Stimulated activated naive CD8-positive, alpha-beta T cell treated with anti-CD3 and anti-CD28 coated beads, Interleukin-15, amount 100 ng/mL, for 72 hours (primary cell): ENCODE measurements at regions not wholly inside any gene's neighbourhood (a gene's known extent, or its start where the extent isn't known, plus 50 kb on each side); places are given as distances from the start of the nearest gene placed in this dataset.
A peak's percentile ranks its signal among the peaks of the same experiment; 100 is the strongest.

Experiments used
- ATAC-seq: fragments of 150-1000 bp; cut with Tn5 transposase; 2 replicates; pipeline ENCODE4 v1.10.0; 2021; ENCODE audit warnings: mild to moderate bottlenecking, moderate library complexity
- DNase-seq, 2 donors: peaks; one replicate each; pipeline ENCODE4 v3.0.0; 2021 to 2022
- H3K27ac Mint-ChIP-seq, 2 donors: one replicate each; pipeline ENCODE4 v1.8.0; 2022; ENCODE audit warnings: mild to moderate bottlenecking in 2 of 2, mixed read lengths in 2 of 2, moderate library complexity in 2 of 2
- H3K27me3 Mint-ChIP-seq: one replicate; pipeline ENCODE4 v1.8.0; 2022; ENCODE audit warnings: mixed read lengths
- H3K4me1 Mint-ChIP-seq: one replicate; pipeline ENCODE4 v1.8.0; 2022; ENCODE audit warnings: mild to moderate bottlenecking, mixed read lengths
- H3K4me3 Mint-ChIP-seq, 2 donors: one replicate each; pipeline ENCODE4 v1.8.0; 2022; ENCODE audit warnings: mild to moderate bottlenecking in 2 of 2, mixed read lengths in 2 of 2, moderate library complexity in 1 of 2
- H3K9me3 Mint-ChIP-seq, 2 donors: one replicate each; pipeline ENCODE4 v1.8.0; 2022; ENCODE audit warnings: mixed read lengths in 2 of 2

DNA sequence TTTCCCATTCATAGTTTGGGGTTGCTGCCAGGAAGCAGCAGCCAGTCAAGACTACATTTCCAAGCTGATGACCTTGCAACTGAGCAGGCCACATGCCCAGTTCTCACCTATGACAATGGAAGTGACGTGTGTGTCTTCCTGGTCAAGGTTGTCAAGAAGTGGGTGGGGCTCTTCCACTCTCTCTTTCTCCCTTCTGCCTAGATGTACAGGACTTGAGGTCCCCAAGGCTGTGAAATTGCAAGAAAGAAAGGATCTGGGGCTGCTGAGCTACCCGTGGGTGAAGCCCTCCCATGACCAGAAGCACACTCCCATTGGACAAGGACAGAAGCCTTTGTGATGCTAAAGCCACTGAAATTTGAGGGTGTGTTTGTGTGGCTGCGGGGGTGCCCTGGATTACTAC is 175.1 kb downstream of the LINC00237 start:
- no peak for ATAC-seq
- H3K4me3 Mint-ChIP-seq, result no peak overlapping the region

DNA sequence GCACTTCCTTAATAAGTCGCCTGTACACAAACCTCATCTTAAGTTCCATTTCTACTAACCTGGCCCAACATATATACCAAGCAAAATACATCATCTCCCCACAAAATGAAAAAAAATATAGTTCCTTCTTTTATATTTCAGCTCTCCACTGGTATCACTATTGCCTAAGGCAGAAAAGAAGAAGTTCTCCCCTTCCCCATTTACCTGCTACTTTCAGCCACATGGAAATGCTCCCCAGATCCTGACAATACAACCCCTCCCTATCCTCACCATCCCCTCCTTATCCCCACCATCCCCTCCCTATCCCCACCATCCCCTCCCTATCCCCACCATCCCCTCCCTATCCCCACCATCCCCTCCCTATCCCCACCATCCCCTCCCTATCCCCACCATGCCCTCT is 175.7 kb downstream of the LINC00237 start:
- Mint-ChIP-seq H3K4me3 (no peak overlapping the region), H3K27me3 (peaks cover 21% of the 10 kb centered on the region), H3K4me1 (no peaks in the 10 kb centered on the region), H3K9me3 (no peaks in the 10 kb centered on the region), H3K27ac (no peak overlapping the region)
- no peak for ATAC-seq
- no peak for DNase-seq

More for the DNA sequence above, 175.1 kb downstream of the LINC00237 start:
- DNase-seq, result no peak
- H3K9me3 Mint-ChIP-seq, result no peaks in the 10 kb centered on the region
- H3K4me1 Mint-ChIP-seq, result no peaks in the 10 kb centered on the region
- no peak overlapping the region for H3K27ac Mint-ChIP-seq
- peaks cover 16% of the 10 kb centered on the region for H3K27me3 Mint-ChIP-seq

DNA sequence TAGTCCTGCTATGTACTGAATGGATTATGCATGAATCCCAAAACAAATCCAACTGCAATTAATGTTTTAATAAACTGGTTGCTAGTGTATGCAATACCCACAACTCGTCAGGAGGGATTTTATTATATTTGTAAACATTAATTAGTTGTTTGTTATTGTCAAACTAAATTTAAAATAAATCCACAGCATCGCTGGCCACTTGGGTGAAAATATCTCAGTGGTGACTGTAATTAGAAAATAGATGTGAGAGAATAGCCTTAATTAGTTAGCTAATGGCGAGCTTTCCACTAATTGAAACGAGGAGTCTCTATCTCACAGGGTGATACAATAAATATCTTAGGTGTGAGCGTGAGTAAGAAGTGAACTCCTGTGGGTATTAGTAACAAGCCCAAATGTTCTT is 176.8 kb downstream of the LINC00237 start:
- Mint-ChIP-seq H3K9me3 (no peaks in the 10 kb centered on the region), H3K4me1 (no peaks in the 10 kb centered on the region), H3K27ac (no peak overlapping the region), H3K4me3 (no peak overlapping the region), H3K27me3 (peaks cover 31% of the 10 kb centered on the region)
- ATAC-seq (no peak), DNase-seq (no peak)

- Mint-ChIP-seq H3K27ac (no peak overlapping the region), H3K27me3 (peaks cover 37% of the 10 kb centered on the region), H3K4me3 (no peak overlapping the region), H3K9me3 (no peaks in the 10 kb centered on the region), H3K4me1 (no peaks in the 10 kb centered on the region)
- ATAC-seq, result no peak
- no peak for DNase-seq
Measured at GRCh38 chr20:20926222-20926905, 179.8 kb downstream of the LINC00237 start.

DNA sequence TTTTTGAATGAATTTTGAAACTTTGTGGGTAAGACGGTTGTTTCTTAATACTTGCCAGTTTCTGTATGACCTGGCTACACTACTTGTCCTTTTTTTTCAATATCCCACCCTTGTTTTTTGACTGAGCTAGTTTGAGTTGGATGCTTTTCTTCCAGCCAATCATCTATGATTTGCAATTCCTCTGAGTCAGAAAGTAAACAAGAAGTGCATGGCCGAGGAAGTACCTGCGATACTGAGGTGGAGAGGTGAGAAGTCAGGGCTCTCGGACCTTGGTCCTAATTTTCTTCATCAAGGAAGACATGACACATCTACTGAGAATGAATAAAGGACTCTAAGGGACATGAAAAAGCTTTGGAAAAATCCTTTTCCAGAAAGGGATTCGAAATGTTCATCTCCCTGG is 185.7 kb downstream of the LINC00237 start:
- ATAC-seq (no peak), DNase-seq (no peak)
- no peak overlapping the region for H3K4me3 Mint-ChIP-seq
- H3K27ac Mint-ChIP-seq, result no peak overlapping the region
- no peaks in the 10 kb centered on the region for H3K4me1 Mint-ChIP-seq
- peaks cover 21 to 32% of the 10 kb centered on the region in 2 donors for H3K9me3 Mint-ChIP-seq
- H3K27me3 Mint-ChIP-seq, result peaks cover 19% of the 10 kb centered on the region

DNA sequence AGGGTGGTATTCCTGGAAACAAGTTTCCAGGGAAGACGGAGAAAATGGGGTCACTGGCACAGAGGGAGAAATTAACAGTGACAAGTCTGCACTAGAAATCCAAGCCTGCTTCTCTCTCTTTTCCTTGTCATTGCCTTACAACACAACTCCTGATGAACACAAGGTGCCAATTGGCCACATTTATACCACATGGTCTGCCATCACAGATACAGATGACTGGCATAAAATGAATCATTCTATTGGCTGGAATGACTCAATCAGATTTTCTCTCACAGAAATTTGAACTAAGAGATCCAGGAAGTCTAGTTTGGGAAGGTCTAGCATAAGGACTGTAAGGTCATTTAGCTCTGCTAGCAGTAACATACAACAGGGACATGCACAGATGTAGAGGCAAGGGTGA is 190.3 kb downstream of the LINC00237 start:
- no peak for DNase-seq
- Mint-ChIP-seq H3K4me3 (no peak overlapping the region), H3K9me3 (peaks cover 21 to 35% of the 10 kb centered on the region in 2 donors), H3K4me1 (no peaks in the 10 kb centered on the region), H3K27ac (no peak overlapping the region), H3K27me3 (peaks cover 9% of the 10 kb centered on the region)
- no peak for ATAC-seq

DNA sequence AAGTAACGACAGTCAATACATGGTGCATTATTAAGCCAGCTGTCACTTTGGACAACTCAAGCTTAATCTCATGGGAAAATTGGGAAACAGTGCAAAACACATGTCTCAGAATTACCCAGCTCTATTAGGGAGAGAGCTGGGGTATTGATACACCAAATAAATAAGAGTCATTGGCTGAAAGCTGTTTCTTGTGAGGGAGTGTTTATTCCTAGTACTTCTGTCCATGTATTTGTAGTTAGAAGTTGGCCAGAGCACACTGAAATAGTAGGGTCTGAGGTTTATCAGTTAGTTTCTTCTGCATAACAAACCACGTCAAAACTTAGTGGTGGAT is 192.0 kb upstream of the RALGAPA2 start:
- peaks cover 16% of the 10 kb centered on the region for H3K27me3 Mint-ChIP-seq
- ATAC-seq (no peak), DNase-seq (no peak)
- no peaks in the 10 kb centered on the region for H3K9me3 Mint-ChIP-seq
- no peak overlapping the region for H3K27ac Mint-ChIP-seq
- no peaks in the 10 kb centered on the region for H3K4me1 Mint-ChIP-seq
- no peak overlapping the region for H3K4me3 Mint-ChIP-seq

DNA sequence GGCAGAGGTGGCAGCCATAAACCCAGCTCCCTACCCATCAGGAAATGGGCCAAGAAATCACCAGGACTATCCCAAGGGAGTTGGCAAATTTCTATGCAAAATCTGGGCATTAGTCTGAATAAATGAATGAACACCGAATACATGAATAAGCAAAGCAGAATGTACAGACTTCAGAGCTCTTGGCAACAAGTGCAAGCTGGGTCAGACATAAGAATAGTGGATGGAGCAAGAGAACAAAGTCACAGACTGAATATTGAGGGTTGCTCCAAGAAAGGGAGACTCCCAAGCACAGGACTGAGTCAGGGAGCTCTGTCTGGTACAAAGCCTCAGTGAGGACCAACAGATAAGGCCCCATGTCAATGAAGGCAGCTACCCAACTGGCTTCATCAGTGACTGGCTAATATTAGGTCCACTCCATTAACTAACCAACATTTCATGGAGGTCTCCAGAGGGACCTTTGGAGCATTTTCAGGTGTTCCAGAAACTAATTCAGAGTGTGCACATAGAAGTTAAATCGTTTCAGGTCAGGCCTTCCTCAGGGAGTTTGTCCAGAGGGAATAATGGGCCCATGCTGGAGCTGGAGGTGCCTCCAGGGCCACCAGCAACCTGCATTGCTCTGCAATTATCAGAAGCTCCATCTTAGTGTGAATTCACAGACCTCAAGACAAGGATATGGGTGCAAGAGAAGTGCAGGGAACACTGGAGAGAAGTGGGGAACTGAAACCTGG is 191.5 kb upstream of the RALGAPA2 start:
- no peak overlapping the region for H3K4me3 Mint-ChIP-seq
- peaks cover 16% of the 10 kb centered on the region for H3K27me3 Mint-ChIP-seq
- peak overlapping the region in 1 of 2 donors; percentile 79 for H3K27ac Mint-ChIP-seq
- DNase-seq (no peak), ATAC-seq (no peak)
- no peaks in the 10 kb centered on the region for H3K4me1 Mint-ChIP-seq
- H3K9me3 Mint-ChIP-seq, result no peaks in the 10 kb centered on the region

DNA sequence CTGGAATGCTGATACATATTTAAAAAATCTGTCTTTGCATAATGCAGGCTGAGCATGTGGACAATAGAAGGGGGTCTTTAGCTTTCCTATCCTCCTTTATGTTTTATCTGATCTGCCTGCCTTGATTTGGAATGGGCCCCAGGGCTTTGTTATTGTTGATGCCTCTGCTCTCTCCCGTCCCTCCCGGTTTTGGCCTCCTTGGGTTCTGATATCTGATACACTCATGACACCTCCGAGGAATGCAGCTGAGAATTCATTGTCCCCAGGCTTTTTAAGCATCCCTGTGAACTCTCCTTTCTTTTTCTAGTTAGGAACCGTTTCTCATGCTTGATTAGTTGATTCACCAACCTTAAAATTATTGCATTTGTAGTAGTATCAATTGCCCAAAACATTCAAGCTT is 185.5 kb upstream of the RALGAPA2 start:
- ATAC-seq, result no peak
- Mint-ChIP-seq H3K27ac (no peak overlapping the region), H3K27me3 (peaks cover 25% of the 10 kb centered on the region), H3K4me1 (no peaks in the 10 kb centered on the region), H3K9me3 (no peaks in the 10 kb centered on the region), H3K4me3 (no peak overlapping the region)
- DNase-seq, result no peak

- H3K4me1 Mint-ChIP-seq, result no peaks in the 10 kb centered on the region
- ATAC-seq (no peak), DNase-seq (no peak)
- peaks cover 29% of the 10 kb centered on the region for H3K27me3 Mint-ChIP-seq
- H3K9me3 Mint-ChIP-seq, result no peaks in the 10 kb centered on the region
- no peak overlapping the region for H3K27ac Mint-ChIP-seq
- no peak overlapping the region for H3K4me3 Mint-ChIP-seq
Measured at GRCh38 chr20:20897145-20897544, 184.7 kb upstream of the RALGAPA2 start.

DNA sequence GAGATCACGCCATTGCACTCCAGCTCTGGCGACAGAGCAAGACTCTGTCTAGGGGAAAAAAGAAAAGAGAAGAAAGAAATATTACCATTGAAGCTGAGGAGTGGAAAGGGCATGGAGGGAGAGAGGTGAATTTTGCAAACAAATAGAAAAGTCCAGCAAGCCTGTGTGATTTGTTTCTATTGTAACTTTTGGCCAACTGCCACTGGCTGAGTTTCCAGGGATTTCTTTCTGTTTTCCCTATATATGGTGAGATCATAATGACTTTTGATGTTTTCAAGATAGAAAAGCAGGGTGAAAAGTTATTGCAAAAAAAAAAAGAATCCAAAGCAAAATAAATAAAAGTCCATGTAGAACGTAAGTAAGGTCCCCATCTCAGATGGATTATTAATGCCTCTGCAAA is 184.2 kb upstream of the RALGAPA2 start:
- no peak overlapping the region for H3K4me3 Mint-ChIP-seq

GRCh38 chr20:20895537-20895936 is 183.1 kb upstream of the RALGAPA2 start:
- peaks cover 27% of the 10 kb centered on the region for H3K27me3 Mint-ChIP-seq
- no peak overlapping the region for H3K27ac Mint-ChIP-seq
- DNase-seq (no peak), ATAC-seq (no peak)
- H3K4me1 Mint-ChIP-seq, result no peaks in the 10 kb centered on the region
- no peaks in the 10 kb centered on the region for H3K9me3 Mint-ChIP-seq
- no peak overlapping the region for H3K4me3 Mint-ChIP-seq

More for the DNA sequence above, 184.2 kb upstream of the RALGAPA2 start:
- Mint-ChIP-seq H3K27me3 (peaks cover 29% of the 10 kb centered on the region), H3K9me3 (no peaks in the 10 kb centered on the region), H3K4me1 (no peaks in the 10 kb centered on the region), H3K27ac (no peak overlapping the region)
- no peak for DNase-seq
- no peak for ATAC-seq

- H3K27me3 Mint-ChIP-seq, result peaks cover 27% of the 10 kb centered on the region
- DNase-seq (no peak), ATAC-seq (no peak)
- no peak overlapping the region for H3K4me3 Mint-ChIP-seq
- no peaks in the 10 kb centered on the region for H3K4me1 Mint-ChIP-seq
- no peak overlapping the region for H3K27ac Mint-ChIP-seq
- no peaks in the 10 kb centered on the region for H3K9me3 Mint-ChIP-seq
Measured at GRCh38 chr20:20894753-20895152, 182.3 kb upstream of the RALGAPA2 start.

DNA sequence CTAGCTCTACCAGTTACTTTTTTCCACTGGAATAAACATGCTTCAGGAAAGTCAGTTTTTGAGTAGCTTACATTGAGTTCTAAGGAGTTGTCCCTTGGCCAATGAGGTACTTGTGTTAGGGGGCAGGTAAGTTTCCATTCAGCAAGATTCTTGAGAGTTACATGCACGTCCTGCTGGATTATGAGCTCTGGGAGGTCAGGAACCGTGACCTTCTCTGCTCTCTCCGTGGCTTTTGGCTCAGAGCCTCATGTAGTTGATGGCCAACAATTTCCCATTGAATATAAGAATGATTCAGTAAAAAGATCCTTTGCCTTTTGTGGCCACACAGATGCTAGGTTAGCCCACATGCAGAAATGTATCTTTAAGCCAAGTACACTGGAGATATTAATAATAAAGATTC is 181.8 kb upstream of the RALGAPA2 start:
- peaks cover 31% of the 10 kb centered on the region for H3K27me3 Mint-ChIP-seq
- no peaks in the 10 kb centered on the region for H3K9me3 Mint-ChIP-seq
- no peak overlapping the region for H3K4me3 Mint-ChIP-seq
- no peak for ATAC-seq
- H3K27ac Mint-ChIP-seq, result no peak overlapping the region
- H3K4me1 Mint-ChIP-seq, result no peaks in the 10 kb centered on the region
- no peak for DNase-seq

GRCh38 chr20:20892328-20892727 is 179.9 kb upstream of the RALGAPA2 start:
- H3K27me3 Mint-ChIP-seq, result peaks cover 43% of the 10 kb centered on the region
- H3K27ac Mint-ChIP-seq, result no peak overlapping the region
- ATAC-seq, result no peak
- H3K9me3 Mint-ChIP-seq, result no peaks in the 10 kb centered on the region
- H3K4me3 Mint-ChIP-seq, result no peak overlapping the region
- H3K4me1 Mint-ChIP-seq, result no peaks in the 10 kb centered on the region
- no peak for DNase-seq

- H3K27me3 Mint-ChIP-seq, result peaks cover 49% of the 10 kb centered on the region
- ATAC-seq (no peak), DNase-seq (no peak)
- no peak overlapping the region for H3K27ac Mint-ChIP-seq
- no peaks in the 10 kb centered on the region for H3K4me1 Mint-ChIP-seq
- no peaks in the 10 kb centered on the region for H3K9me3 Mint-ChIP-seq
- no peak overlapping the region for H3K4me3 Mint-ChIP-seq
Measured at GRCh38 chr20:20890751-20891150, 178.3 kb upstream of the RALGAPA2 start.

DNA sequence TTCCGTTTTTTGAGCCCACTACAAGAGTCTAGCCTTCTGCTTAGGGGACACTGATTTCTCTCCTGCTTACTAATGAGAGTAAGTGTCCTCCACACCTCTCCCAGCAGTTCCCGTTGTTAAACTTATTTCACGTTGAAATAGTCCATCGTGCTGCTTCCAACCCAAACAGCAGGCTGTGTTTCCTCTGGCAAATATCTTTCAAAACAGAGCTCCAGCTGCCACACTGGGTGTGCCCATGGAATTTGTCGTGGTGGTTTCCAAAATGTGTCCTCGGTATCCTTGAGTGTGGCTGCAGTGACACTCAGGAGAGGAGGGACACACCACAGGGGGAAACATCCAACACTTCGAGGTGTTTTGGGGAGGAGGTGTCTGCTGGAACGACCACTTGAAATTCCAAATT is 176.5 kb upstream of the RALGAPA2 start:
- H3K4me1 Mint-ChIP-seq, result no peaks in the 10 kb centered on the region
- peaks cover 50% of the 10 kb centered on the region for H3K27me3 Mint-ChIP-seq
- no peak overlapping the region for H3K4me3 Mint-ChIP-seq
- no peaks in the 10 kb centered on the region for H3K9me3 Mint-ChIP-seq
- DNase-seq (no peak), ATAC-seq (no peak)
- H3K27ac Mint-ChIP-seq, result no peak overlapping the region
